Activated CD4-positive, alpha-beta memory T cell treated with anti-CD3 and anti-CD28 coated beads, Interleukin-2, amount 10 ng/mL, durations not matched to agents 7 days and 5 days (primary cell): ENCODE measurements at regions not wholly inside any gene's neighbourhood (a gene's known extent, or its start where the extent isn't known, plus 50 kb on each side); places are given as distances from the start of the nearest gene placed in this dataset.

Source experiments
- CTCF ChIA-PET: fragments of 350-600 bp; sonication (Branson Sonifier 250); formaldehyde crosslinking; loops from one replicate; lab custom pipeline; 2021; ENCODE audit warnings: antibody characterized with exemption, inconsistent platforms; lab: Charles Lee
- POLR2A ChIA-PET: fragments of 350-600 bp; sonication (Branson Sonifier 250); formaldehyde crosslinking; loops from one replicate; lab custom pipeline; 2021; ENCODE audit warnings: antibody characterized with exemption; lab: Charles Lee
- DNase-seq: peaks from one replicate; pipeline ENCODE4 v3.0.0-alpha.2; 2020
- H3K27ac Mint-ChIP-seq: one replicate; pipeline ENCODE4 v1.8.0; 2021; ENCODE audit warnings: mild to moderate bottlenecking, mixed read lengths
- H3K27me3 Mint-ChIP-seq: one replicate; pipeline ENCODE4 v1.8.0; 2021; ENCODE audit warnings: mixed read lengths
- H3K36me3 Mint-ChIP-seq: one replicate; pipeline ENCODE4 v1.8.0; 2021; ENCODE audit warnings: low read depth, mixed read lengths
- H3K4me1 Mint-ChIP-seq: one replicate; pipeline ENCODE4 v1.8.0; 2021; ENCODE audit warnings: mixed read lengths
- H3K4me3 Mint-ChIP-seq: one replicate; pipeline ENCODE4 v1.8.0; 2021; ENCODE audit warnings: mild to moderate bottlenecking, mixed read lengths
- H3K9me3 Mint-ChIP-seq: one replicate; pipeline ENCODE4 v1.8.0; 2021; ENCODE audit warnings: mixed read lengths

GRCh38 chr7:35581605-35582210 lies 113.2 kb downstream of the HERPUD2 start:
- Mint-ChIP-seq H3K4me3 (no peak overlapping the region), H3K27me3 (peaks cover 9% of the 10 kb centered on the region), H3K36me3 (no peaks in the 10 kb centered on the region), H3K4me1 (no peaks in the 10 kb centered on the region), H3K9me3 (no peaks in the 10 kb centered on the region), H3K27ac (no peak overlapping the region)
- ChIA-PET CTCF (no interaction called here), POLR2A (no interaction called here)
- no peak for DNase-seq

DNA sequence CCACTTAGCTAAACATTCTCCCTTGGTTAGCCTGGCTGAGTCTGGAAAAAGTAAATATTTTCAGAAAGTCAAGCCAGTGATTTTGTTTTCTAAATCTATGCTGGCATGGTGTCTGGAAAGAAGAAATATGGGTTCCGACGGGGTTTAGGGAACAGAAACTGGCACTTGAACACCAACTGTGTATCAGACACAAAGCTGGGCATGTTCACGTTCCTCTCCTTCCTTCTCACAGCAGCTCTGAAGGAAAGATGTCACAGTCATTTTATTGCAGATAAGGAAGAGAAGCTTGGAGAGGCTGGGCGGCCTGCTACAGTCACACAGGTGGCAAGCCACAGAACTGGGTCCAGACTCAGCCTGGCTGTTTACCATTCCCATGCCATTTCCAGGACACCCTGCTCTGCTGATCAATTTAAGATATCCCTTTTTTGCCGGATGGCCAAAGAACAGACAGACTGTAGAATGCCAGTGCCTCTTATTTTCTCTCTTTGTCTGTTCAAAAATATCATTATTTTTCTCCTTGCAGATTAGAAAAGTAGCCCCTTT lies 118.8 kb downstream of the HERPUD2 start:
- H3K4me3 Mint-ChIP-seq = no peak overlapping the region
- H3K4me1 Mint-ChIP-seq = no peaks in the 10 kb centered on the region
- H3K27ac Mint-ChIP-seq = no peak overlapping the region
- H3K27me3 Mint-ChIP-seq = peaks cover 3% of the 10 kb centered on the region
- ChIA-PET CTCF (no interaction called here), POLR2A (no interaction called here)
- no peaks in the 10 kb centered on the region for H3K9me3 Mint-ChIP-seq
- no peaks in the 10 kb centered on the region for H3K36me3 Mint-ChIP-seq
- DNase-seq = no peak

DNA sequence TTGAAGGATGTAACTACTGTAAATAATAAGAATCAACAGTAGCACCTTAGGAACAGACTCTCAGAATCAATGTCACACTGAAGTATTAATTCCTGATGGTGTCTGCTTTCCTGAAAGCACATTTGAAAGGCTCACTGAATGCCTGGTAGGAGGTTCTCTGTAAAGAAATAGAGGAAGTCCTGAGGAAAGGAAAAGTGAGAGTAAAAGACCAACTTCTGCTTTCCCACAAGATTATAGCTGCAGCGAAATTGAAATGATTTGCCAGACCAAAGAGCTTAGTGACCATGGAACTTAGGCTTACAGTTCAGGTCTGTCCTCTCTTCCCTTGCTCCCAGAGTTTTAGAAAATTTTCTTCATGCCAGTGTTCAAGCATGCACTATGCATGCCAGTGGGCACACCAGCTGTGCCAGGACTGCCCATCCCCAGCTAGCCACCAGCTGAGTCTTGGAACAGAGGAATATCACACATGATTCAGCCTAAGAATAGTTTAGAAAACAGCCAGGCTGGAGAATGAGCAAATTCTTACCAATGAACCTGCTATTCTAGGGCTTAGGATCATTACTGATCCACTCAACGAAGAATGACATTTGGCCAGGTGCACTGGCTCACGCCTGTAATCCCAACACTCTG lies 123.2 kb downstream of the HERPUD2 start:
- no peak for DNase-seq
- Mint-ChIP-seq H3K4me3 (no peak overlapping the region), H3K9me3 (no peaks in the 10 kb centered on the region), H3K4me1 (no peaks in the 10 kb centered on the region), H3K27me3 (peaks cover 8% of the 10 kb centered on the region), H3K36me3 (no peaks in the 10 kb centered on the region), H3K27ac (no peak overlapping the region)
- POLR2A ChIA-PET = no interaction called here
- CTCF ChIA-PET = no interaction called here

DNA sequence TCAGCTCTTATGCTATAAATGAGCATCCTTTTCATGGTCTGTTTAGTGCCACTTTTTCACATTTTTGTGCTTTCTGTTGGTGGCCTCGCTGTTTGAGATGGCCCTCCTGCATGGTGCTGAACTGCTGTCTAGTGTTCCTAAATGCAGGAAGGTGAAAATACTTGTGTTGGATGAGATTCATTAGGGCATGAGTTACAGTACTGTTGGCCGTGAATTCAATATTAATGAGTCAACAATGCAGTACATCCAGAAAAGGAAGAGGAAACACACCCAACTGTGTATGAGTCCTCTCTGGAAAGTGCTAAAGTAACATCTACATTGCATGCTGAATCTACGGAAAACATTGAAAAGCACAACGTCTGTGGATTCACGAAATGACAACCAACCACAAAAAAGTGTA lies 124.0 kb downstream of the HERPUD2 start:
- ChIA-PET CTCF (no interaction called here), POLR2A (no interaction called here)
- no peak overlapping the region for H3K27ac Mint-ChIP-seq

GRCh38 chr7:35565927-35566326 lies 129.0 kb downstream of the HERPUD2 start:
- H3K27ac Mint-ChIP-seq = no peak overlapping the region
- H3K4me3 Mint-ChIP-seq = no peak overlapping the region
- no peaks in the 10 kb centered on the region for H3K9me3 Mint-ChIP-seq
- H3K27me3 Mint-ChIP-seq = peaks cover 25% of the 10 kb centered on the region
- no peaks in the 10 kb centered on the region for H3K36me3 Mint-ChIP-seq
- H3K4me1 Mint-ChIP-seq = no peaks in the 10 kb centered on the region
- ChIA-PET POLR2A (no interaction called here), CTCF (no interaction called here)
- no peak for DNase-seq

More for the DNA sequence above, 124.0 kb downstream of the HERPUD2 start:
- no peak for DNase-seq
- no peak overlapping the region for H3K4me3 Mint-ChIP-seq
- H3K9me3 Mint-ChIP-seq = no peaks in the 10 kb centered on the region
- H3K36me3 Mint-ChIP-seq = no peaks in the 10 kb centered on the region
- H3K27me3 Mint-ChIP-seq = peaks cover 6% of the 10 kb centered on the region
- H3K4me1 Mint-ChIP-seq = no peaks in the 10 kb centered on the region

DNA sequence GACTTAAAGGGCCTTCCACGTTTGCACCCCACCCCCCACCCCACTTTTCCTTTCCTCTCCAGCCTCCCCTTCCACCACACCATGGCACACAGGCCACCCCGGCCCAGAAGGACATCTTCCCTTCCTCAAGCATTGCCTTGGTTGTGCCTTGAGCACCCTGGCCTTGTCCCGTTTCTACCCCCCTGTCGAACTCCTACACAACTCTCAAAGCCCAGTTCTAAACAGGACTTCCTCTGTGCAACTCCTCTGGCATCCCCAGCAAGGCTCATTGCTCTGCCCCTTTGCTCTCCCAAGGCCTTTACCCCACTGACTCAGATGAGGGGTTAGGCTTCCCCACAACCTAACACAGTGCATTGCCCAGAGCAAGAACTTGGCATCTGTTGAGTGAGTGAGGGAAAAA lies 136.1 kb downstream of the HERPUD2 start:
- ChIA-PET CTCF (no interaction called here), POLR2A (no interaction called here)
- peaks cover 15% of the 10 kb centered on the region for H3K27me3 Mint-ChIP-seq
- no peaks in the 10 kb centered on the region for H3K36me3 Mint-ChIP-seq
- no peaks in the 10 kb centered on the region for H3K4me1 Mint-ChIP-seq
- H3K9me3 Mint-ChIP-seq = no peaks in the 10 kb centered on the region
- H3K27ac Mint-ChIP-seq = no peak overlapping the region
- no peak for DNase-seq
- H3K4me3 Mint-ChIP-seq = no peak overlapping the region

- CTCF ChIA-PET = interaction anchor here (1.0 kb wide), 1 partner anchor 39 kb away, joined by 3 read pairs; no protein-coding TSS in a partner anchor
- Mint-ChIP-seq H3K4me1 (no peaks in the 10 kb centered on the region), H3K9me3 (no peaks in the 10 kb centered on the region), H3K27ac (no peak overlapping the region), H3K4me3 (no peak overlapping the region), H3K36me3 (no peaks in the 10 kb centered on the region), H3K27me3 (peaks cover 12% of the 10 kb centered on the region)
- DNase-seq = no peak
- POLR2A ChIA-PET = no interaction called here
These were observed 138.1 kb downstream of the HERPUD2 start for GRCh38 chr7:35556515-35557471.

GRCh38 chr7:35555934-35556333 lies 139.0 kb downstream of the HERPUD2 start:
- ChIA-PET POLR2A (no interaction called here), CTCF (no interaction called here)
- Mint-ChIP-seq H3K36me3 (no peaks in the 10 kb centered on the region), H3K4me3 (no peak overlapping the region), H3K27ac (no peak overlapping the region), H3K27me3 (peaks cover 8% of the 10 kb centered on the region), H3K9me3 (no peaks in the 10 kb centered on the region), H3K4me1 (no peaks in the 10 kb centered on the region)
- no peak for DNase-seq

- no peak overlapping the region for H3K4me3 Mint-ChIP-seq
- peaks cover 4% of the 10 kb centered on the region for H3K27me3 Mint-ChIP-seq
- no peak for DNase-seq
- H3K36me3 Mint-ChIP-seq = no peaks in the 10 kb centered on the region
- no peaks in the 10 kb centered on the region for H3K4me1 Mint-ChIP-seq
- CTCF ChIA-PET = no interaction called here
- H3K27ac Mint-ChIP-seq = no peak overlapping the region
- H3K9me3 Mint-ChIP-seq = no peaks in the 10 kb centered on the region
- POLR2A ChIA-PET = no interaction called here
These were observed 139.5 kb downstream of the HERPUD2 start for GRCh38 chr7:35555386-35555785.

DNA sequence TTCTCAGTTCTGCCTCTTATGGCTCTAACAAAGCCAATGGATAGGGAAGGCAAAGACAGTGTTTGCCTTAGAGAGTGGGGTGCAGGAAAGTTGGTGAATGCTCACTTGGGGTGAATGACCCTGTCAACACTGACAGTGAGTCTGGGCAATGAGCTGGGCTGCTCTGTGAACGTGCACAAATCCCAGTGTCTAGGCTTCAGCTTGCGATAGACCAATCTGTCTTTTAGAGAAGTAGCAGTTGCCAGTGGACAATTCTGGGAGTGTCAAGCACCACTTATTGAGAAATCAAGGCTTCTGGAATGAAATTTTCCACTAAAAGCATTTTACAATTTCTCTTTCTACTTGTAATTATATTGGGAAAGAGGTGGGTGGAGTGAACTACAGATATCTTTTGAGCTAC lies 141.4 kb downstream of the HERPUD2 start:
- no peak overlapping the region for H3K27ac Mint-ChIP-seq
- H3K9me3 Mint-ChIP-seq = no peaks in the 10 kb centered on the region
- H3K27me3 Mint-ChIP-seq = peaks cover 7% of the 10 kb centered on the region
- no peak overlapping the region for H3K4me3 Mint-ChIP-seq
- no peaks in the 10 kb centered on the region for H3K4me1 Mint-ChIP-seq
- CTCF ChIA-PET = interaction anchor here (1.1 to 1.5 kb wide), 4 partner anchors 14 to 351 kb away, joined by 3 to 4 read pairs (median 4); no protein-coding TSS in a partner anchor
- POLR2A ChIA-PET = no interaction called here
- DNase-seq = no peak
- no peaks in the 10 kb centered on the region for H3K36me3 Mint-ChIP-seq

- CTCF ChIA-PET = interaction anchor here (1.1 kb wide), 1 partner anchor 13 kb away, joined by 3 read pairs; no protein-coding TSS in a partner anchor
- H3K27ac Mint-ChIP-seq = no peak overlapping the region
- POLR2A ChIA-PET = no interaction called here
- DNase-seq = no peak
- no peaks in the 10 kb centered on the region for H3K36me3 Mint-ChIP-seq
- H3K9me3 Mint-ChIP-seq = no peaks in the 10 kb centered on the region
- H3K4me3 Mint-ChIP-seq = no peak overlapping the region
- peaks cover 7% of the 10 kb centered on the region for H3K27me3 Mint-ChIP-seq
- no peaks in the 10 kb centered on the region for H3K4me1 Mint-ChIP-seq
These were observed 142.2 kb downstream of the HERPUD2 start for GRCh38 chr7:35552691-35553090.

DNA sequence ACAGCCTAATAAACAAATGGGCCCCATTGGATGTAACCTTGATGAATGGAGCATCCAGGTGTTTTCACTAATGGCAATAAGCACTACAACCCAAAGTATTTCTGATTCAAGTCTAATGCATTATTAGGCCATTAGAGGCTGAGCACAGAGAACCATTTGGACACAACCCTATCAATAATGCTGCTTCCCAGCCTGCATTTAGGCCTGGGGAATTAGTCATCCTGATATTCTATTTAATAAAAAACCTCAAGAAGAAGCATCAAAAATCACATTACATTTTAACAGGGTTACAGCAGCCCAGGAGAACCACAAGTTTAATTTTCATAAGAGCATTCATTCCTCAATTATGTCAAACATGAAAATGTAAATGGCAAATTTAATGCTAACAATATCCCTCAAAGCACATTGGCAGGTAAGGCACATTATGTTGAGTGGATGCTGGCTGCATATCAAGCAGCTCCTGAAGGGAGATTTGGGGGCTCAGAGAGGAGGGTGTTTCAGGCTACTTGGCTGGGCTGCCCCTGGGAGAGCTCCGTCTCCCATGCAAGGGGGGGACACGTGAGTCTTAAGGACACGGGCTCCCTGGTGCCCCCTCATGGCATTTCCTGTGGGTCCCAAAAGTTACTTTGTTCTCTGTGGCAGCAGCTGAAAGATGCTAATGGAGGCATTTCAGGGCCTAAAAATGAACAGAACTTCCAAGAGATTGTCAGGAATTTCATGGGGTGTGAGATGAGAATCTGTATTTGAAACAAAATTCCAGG lies 143.4 kb downstream of the HERPUD2 start:
- H3K27me3 Mint-ChIP-seq = peaks cover 9% of the 10 kb centered on the region
- no peaks in the 10 kb centered on the region for H3K9me3 Mint-ChIP-seq
- ChIA-PET POLR2A (no interaction called here), CTCF (no interaction called here)
- no peaks in the 10 kb centered on the region for H3K36me3 Mint-ChIP-seq
- no peak overlapping the region for H3K4me3 Mint-ChIP-seq
- no peaks in the 10 kb centered on the region for H3K4me1 Mint-ChIP-seq
- no peak overlapping the region for H3K27ac Mint-ChIP-seq
- DNase-seq = no peak
